Right kidney (tissue), 1 donor: ENCODE measurements at regions not wholly inside any gene's neighbourhood (a gene's known extent, or its start where the extent isn't known, plus 50 kb on each side); places are given as distances from the start of the nearest gene placed in this dataset.
"Not testable (repeated sequence)": the region's sequence is repeated elsewhere in the genome, so short reads cannot be mapped to it uniquely, and the experiment has no call there.

Experiments
- DNase-seq: peaks from one replicate; pipeline ENCODE4 v3.0.0-alpha.2; 2016

- DNase-seq: no peak
Measured at GRCh38 chr21:33121715-33122475, 52.0 kb downstream of the OLIG1 start.

GRCh38 chr21:33122507-33122906 lies 52.6 kb downstream of the OLIG1 start:
- no peak for DNase-seq

GRCh38 chr21:33123374-33124123 lies 53.6 kb downstream of the OLIG1 start:
- DNase-seq: no peak

- DNase-seq: no peak
Measured at GRCh38 chr21:33124889-33125288, 54.9 kb downstream of the OLIG1 start.

GRCh38 chr21:33125680-33126375 lies 55.9 kb downstream of the OLIG1 start:
- DNase-seq: no peak

- no peak for DNase-seq
Measured at GRCh38 chr21:33126569-33126968, 56.6 kb downstream of the OLIG1 start.

- peak; percentile 60 for DNase-seq
Measured at GRCh38 chr21:33127154-33127867, 57.4 kb downstream of the OLIG1 start.

- DNase-seq: no peak
Measured at GRCh38 chr21:33127868-33128242, 57.9 kb downstream of the OLIG1 start.

GRCh38 chr21:33128538-33128937 lies 58.6 kb downstream of the OLIG1 start:
- no peak for DNase-seq

- DNase-seq: no peak
Measured at GRCh38 chr21:33132054-33132453, 62.1 kb downstream of the OLIG1 start.

GRCh38 chr21:33133892-33134291 lies 64.0 kb downstream of the OLIG1 start:
- DNase-seq: no peak

- no peak for DNase-seq
Measured at GRCh38 chr21:33135925-33136324, 66.0 kb downstream of the OLIG1 start.

GRCh38 chr21:33136847-33137502 lies 67.0 kb downstream of the OLIG1 start:
- no peak for DNase-seq

- DNase-seq: no peak
Measured at GRCh38 chr21:33139084-33139483, 69.1 kb downstream of the OLIG1 start.

- no peak for DNase-seq
Measured at GRCh38 chr21:33140288-33140687, 70.3 kb downstream of the OLIG1 start.

- no peak for DNase-seq
Measured at GRCh38 chr21:33146467-33146866, 76.5 kb downstream of the OLIG1 start.

- no peak for DNase-seq
Measured at GRCh38 chr21:33149181-33149580, 79.2 kb downstream of the OLIG1 start.

GRCh38 chr21:33150968-33151367 lies 78.8 kb upstream of the IFNAR2 start:
- not testable (repeated sequence) for DNase-seq

GRCh38 chr21:33151941-33152731 lies 77.6 kb upstream of the IFNAR2 start:
- peak; percentile 10 for DNase-seq

- DNase-seq: no peak
Measured at GRCh38 chr21:33152732-33153130, 77.0 kb upstream of the IFNAR2 start.

- DNase-seq: no peak
Measured at GRCh38 chr21:33155005-33155404, 74.7 kb upstream of the IFNAR2 start.
